SIG-M5 (cell line): ENCODE measurements at regions not wholly inside any gene's neighbourhood (a gene's known extent, or its start where the extent isn't known, plus 50 kb on each side); places are given as distances from the start of the nearest gene placed in this dataset.

ENCODE experiments used
- DNase-seq: peaks from one replicate; lab custom pipeline; 2025; lab: John Stamatoyannopoulos, UW

GRCh38 chr2:34414856-34415255 lies 815.8 kb upstream of the FAM98A start:
- no peak for DNase-seq

GRCh38 chr2:34408100-34408499 lies 809.0 kb upstream of the FAM98A start:
- no peak for DNase-seq

GRCh38 chr2:34403512-34403911 lies 804.4 kb upstream of the FAM98A start:
- DNase-seq, result no peak

GRCh38 chr2:34402376-34402775 lies 803.3 kb upstream of the FAM98A start:
- DNase-seq, result no peak

GRCh38 chr2:34401186-34401585 lies 802.1 kb upstream of the FAM98A start:
- DNase-seq, result no peak

GRCh38 chr2:34388446-34388845 lies 789.3 kb upstream of the FAM98A start:
- no peak for DNase-seq

GRCh38 chr2:34387536-34387935 lies 788.4 kb upstream of the FAM98A start:
- DNase-seq, result no peak

GRCh38 chr2:34379586-34379985 lies 780.5 kb upstream of the FAM98A start:
- no peak for DNase-seq

- DNase-seq, result no peak
Measured at GRCh38 chr2:34373586-34374233, 774.6 kb upstream of the FAM98A start.

- DNase-seq, result no peak
Measured at GRCh38 chr2:34372967-34373366, 773.9 kb upstream of the FAM98A start.

- DNase-seq, result no peak
Measured at GRCh38 chr2:34371711-34372110, 772.6 kb upstream of the FAM98A start.

GRCh38 chr2:34368304-34368703 lies 769.2 kb upstream of the FAM98A start:
- no peak for DNase-seq

- no peak for DNase-seq
Measured at GRCh38 chr2:34365932-34366331, 766.8 kb upstream of the FAM98A start.

- DNase-seq, result no peak
Measured at GRCh38 chr2:34365512-34365911, 766.4 kb upstream of the FAM98A start.

GRCh38 chr2:34353509-34354113 lies 754.5 kb upstream of the FAM98A start:
- DNase-seq, result no peak

GRCh38 chr2:34349527-34349926 lies 750.4 kb upstream of the FAM98A start:
- no peak for DNase-seq

GRCh38 chr2:34345030-34345429 lies 745.9 kb upstream of the FAM98A start:
- DNase-seq, result no peak

- no peak for DNase-seq
Measured at GRCh38 chr2:34340307-34340706, 741.2 kb upstream of the FAM98A start.

GRCh38 chr2:34337735-34338134 lies 738.6 kb upstream of the FAM98A start:
- no peak for DNase-seq

GRCh38 chr2:34332813-34333212 lies 733.7 kb upstream of the FAM98A start:
- no peak for DNase-seq

- DNase-seq, result no peak
Measured at GRCh38 chr2:34320056-34320455, 721.0 kb upstream of the FAM98A start.

GRCh38 chr2:34317797-34318196 lies 718.7 kb upstream of the FAM98A start:
- no peak for DNase-seq

- no peak for DNase-seq
Measured at GRCh38 chr2:34316788-34317187, 717.7 kb upstream of the FAM98A start.

- no peak for DNase-seq
Measured at GRCh38 chr2:34311816-34312215, 712.7 kb upstream of the FAM98A start.
